ENCODE measurements at regions not wholly inside any gene's neighbourhood (a gene's known extent, or its start where the extent isn't known, plus 50 kb on each side); places are given as distances from the start of the nearest gene placed in this dataset.
"Not testable (repeated sequence)": the region's sequence is repeated elsewhere in the genome, so short reads cannot be mapped to it uniquely, and the experiment has no call there.

DNA sequence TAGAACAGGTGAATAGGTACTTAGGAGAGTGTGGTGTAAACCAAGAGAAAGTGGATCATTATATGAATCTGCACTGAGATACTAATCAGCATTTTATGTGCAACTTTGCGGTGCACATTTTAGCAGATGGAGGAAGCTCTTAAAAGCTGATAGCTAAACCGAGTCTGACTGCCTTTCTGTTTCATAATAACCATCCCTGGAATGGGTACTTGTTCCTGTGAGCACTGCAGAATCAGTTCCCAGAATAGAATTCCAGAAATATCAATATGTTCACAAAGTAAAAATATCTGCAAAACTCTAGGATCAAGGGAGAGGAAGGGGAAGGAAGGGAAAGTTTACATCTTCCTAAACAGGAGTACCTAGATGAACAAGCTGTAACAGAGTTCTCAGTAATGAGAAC, 432.2 kb upstream of the HNRNPA3 start:
- no peak for DNase-seq

DNA sequence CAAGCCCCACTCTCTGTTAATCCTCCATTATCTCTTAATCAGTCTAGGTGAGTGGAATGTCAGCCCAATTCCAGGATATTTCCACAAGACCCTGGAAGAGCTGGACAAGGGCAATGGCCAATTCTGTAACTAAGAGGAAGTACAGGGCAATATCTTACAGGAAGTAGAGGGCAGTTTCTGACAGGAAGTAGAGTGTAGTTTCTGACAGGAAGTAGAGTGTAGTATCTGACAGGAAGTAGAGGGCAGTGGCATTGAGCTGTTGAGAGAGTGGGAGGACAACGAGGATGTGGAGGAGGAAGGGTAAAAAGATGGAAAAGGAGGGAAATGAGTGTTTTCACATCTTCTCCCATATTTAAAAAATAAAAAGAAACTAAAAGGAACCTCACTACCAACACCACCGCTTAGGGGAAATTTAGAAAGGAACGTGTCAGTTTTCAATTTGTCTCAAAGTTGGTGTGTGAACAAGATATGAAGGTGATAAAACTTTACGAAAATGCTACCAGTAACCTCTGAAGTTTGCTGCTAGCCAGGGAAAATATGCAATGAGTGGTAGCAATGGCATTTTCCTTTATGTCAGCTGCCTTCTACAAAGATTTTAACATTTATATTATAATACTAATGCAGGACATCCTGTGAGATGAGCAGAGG, 430.9 kb upstream of the HNRNPA3 start:
- peak in 1 of 2 donors; percentile 1 for DNase-seq

DNA sequence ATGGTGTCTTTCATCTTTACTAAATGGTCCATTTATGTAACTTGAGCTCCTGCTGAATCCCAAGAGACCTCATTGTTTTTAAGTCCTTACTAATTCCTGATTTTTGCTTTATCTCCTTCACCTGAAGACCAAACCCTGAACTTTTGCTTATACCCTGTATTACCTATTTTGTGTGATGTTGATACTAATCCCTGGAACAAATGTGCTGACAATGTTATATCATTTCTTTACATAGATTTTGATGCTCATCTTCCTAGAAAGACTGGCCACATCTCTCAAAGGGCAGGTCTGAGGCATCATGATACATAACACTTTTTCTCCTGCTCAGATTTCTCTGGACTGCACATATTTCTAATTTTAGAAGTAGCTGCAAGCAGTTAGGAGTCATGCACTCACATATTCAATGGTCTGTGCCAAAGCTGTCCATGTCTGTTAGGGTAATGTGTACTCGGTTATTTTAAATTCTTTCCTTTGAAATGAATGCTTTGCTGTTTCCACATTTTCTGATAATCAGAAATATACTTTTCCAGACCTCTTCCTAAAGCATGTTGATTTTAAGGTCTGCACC, 427.9 kb upstream of the HNRNPA3 start:
- no peak for DNase-seq

DNA sequence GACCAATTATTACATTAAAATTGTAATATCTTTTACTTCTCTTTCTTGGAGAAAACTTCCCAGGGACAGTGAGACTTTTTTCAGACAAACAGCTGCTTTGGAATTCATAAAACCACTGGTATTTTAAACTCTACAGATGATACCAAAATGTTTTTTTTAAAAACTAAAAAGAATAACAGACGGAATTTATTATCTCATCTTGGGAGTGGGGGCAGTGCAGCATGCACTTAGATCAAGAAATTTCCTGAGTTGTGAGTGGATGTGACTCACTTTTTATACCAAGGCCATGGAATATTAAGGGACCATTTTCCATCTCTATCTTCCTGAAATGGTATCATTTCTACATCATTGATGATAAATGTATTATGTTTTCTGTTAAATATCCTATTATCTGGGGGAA, 422.8 kb upstream of the HNRNPA3 start:
- no peak for DNase-seq

DNA sequence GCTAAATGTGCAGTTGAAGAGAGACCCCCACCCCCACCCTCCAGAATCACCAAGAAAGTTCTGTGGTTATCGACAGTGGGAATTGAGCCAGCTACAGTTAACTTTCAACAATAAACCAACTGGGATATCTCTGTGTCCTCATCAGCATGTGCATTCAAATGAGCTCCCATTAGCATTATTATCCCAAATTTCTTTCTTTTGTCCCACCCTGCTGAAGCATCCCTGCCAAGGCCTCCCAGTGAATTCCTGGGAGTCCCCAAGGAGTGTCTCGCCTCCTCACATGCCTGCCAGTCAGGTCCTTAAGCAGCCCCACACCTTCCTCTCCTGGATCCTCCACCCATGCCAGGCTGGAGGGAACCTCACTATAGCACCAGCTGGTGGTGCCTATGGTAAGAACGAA, 422.1 kb upstream of the HNRNPA3 start:
- DNase-seq = no peak

DNA sequence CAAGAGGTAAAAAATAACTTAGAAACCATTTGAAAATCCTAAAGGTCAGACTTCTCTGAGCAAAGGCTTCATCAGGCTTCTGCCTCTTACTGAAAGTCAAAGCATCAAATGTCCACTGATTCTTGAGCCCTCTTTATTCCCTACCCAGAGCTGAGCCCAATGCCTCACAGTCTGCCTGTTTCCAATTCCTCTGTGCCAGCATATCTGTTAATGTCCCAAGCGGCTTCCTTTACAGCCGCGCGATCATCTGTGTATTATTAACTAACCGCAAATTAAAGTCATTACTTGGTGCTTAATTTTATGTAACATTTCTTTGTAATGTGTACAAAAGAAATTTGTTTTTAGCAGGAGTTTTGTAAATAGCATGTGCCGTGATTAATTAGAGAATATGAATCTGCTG, 418.8 kb upstream of the HNRNPA3 start:
- no peak for DNase-seq

DNA sequence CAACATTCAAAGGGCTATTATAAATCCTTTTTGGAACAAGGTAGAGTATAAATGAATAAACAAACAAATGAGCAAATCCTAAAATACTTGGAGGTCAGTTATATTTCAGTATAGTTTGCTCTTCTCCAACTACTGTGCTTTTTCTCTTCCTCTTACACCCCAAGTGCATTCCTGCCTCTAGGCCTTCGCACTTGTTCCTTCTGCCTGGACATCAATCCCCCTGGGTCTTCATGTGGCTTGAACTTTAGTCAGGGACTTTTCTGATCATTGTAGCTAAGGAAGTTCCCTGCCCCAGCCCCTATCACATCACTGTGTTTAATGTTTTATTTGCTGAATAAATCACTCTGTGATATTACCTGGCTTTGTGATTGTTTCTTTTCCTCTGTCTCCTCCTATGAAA, 418.2 kb upstream of the HNRNPA3 start:
- no peak for DNase-seq

DNA sequence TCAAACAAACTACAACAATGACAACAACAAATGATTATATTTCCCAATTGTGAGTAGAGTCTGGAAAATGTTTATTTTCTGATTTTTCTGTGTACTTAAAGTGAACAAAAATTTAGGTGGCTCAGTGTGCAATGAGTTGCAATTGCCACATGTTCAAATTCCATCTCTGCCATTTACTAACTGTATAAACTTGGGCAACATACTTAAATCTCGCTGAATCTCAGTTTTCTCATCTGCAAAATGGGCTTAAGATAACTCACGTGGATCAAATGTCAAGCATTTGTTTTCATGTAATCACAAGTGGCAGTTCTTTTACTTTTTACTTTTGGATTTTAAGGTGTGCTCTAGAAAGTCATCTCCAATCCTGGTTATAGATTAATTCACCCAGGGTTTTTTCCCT, 416.8 kb upstream of the HNRNPA3 start:
- DNase-seq = no peak

DNA sequence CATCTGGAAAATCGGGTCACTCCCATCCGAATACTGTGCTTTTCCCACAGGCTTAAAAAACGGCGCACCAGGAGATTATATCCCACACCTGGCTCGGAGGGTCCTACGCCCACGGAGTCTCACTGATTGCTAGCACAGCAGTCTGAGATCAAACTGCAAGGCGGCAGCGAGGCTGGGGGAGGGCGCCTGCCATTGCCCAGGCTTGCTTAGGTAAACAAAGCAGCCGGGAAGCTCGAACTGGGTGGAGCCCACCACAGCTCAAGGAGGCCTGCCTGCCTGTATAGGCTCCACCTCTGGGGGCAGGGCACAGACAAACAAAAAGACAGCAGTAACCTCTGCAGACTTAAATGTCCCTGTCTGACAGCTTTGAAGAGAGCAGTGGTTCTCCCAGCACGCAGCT, 415.9 kb upstream of the HNRNPA3 start:
- DNase-seq = not testable (repeated sequence)

DNA sequence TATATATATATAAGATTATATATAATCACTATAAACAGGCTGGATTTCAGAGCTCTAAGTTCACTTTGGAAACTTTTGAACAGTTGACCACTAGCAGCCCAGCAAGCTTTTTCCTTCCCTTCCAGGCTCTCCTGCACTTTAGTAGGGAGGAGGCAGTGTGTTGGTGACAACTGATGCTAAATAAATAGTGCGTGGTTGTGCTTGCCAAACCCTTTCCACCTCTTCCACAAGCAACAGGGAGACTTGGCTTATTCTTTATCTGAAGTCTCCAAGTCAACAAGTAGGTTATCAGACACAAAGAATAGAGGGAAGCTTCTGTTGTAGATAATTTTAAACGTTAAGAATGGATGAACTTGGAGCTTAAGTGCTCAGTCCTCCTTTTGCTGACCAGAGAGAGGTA, 408.2 kb upstream of the HNRNPA3 start:
- no peak for DNase-seq

DNA sequence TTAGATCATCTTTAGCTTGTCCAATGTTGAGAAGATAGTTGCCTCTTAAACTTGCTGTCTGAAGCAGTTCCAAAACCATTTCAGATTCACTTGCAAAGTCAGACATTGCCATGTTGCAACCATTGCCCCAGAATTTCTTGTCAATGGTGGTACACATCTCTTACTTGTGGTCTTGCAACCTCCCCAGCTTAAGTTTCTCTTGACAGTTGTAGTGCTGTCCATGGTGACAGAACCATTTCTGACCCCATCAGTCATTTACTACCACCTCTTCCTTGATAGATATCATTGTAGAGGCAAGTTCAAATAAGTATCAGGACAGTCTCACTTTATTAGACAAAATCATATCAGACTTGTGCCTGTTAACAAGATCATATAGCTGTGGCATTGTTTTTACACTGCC, 407.2 kb upstream of the HNRNPA3 start:
- DNase-seq = no peak

DNA sequence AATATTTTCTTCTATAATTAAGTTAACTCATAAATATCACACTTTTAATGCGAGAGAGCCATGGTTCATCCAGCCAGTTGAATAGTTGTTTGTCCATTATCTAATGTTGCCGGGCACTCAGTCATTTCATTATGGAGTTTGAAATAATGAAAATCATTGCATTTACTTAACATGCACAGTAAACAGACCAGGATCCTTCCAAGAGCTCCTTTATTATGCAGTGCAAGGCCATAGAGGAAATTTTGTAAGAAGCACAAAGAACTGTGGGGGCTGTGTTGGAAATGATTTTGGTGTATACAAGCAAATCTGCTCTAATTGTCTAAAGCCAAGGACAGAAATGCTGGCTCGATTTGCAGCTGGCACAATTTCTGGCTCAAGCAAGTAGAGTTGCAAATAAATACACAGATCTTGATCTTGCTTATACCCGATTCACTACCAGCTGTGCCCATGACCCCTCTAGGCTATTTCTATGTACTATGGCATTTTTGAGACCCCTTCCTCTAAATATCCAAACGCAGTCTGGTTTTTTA, 400.3 kb upstream of the HNRNPA3 start:
- DNase-seq = no peak

DNA sequence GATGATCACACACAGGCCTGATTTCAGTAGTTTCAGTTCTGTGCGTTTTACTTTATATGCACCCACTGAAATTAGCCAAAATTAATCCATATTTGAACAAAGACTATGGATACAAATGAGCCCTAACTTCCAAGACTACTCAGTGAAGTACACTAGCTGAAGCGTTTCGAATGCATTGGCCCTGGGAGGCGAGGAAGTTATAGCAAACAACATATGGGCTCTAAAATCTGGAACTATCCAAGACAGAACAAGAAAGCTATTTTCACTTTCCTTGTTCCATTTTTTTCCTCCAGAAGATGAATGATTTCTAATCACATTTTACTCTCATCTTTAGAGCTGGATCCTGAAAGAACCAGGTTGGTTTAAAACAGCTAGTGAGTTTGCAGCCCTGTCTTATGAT, 399.4 kb upstream of the HNRNPA3 start:
- DNase-seq = no peak

DNA sequence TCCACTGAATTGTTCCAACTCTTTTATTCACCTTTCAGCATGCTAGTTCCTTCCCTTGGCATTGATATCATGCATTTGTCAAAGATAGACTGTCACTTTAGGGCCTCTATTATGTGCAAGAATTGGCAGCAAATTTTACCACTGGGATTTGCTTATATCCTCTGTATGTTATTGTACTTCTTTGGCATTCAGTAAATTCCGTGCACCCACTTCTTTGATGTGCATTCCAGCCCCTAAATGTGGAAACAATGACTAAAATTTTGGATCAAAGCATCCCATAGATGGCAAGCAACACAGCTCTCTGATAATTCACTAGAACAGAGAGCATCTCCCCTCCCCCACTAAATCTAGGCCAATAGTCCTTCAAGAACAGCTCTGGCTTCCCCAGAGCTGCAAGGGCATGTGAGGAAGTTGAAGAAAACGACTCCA, 399.0 kb upstream of the HNRNPA3 start:
- DNase-seq = no peak

DNA sequence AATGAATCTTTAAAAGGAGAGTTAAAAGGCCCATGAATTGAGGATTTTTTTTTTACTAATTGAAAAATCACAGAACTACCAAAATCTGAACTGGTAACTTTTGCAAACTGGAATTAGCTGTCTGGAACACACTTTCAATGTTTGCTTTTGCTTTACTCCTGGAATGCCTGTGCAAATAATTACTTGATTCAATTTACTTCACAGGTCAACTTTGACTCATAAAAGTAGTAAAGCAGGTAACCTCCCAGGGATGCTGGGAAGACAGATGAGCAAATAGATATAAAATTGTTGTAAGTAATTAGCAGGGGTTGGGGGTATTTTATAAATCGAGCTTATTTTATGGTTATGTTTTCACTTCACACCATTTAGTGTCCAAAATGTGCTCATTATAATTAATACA, 398.3 kb upstream of the HNRNPA3 start:
- no peak for DNase-seq

DNA sequence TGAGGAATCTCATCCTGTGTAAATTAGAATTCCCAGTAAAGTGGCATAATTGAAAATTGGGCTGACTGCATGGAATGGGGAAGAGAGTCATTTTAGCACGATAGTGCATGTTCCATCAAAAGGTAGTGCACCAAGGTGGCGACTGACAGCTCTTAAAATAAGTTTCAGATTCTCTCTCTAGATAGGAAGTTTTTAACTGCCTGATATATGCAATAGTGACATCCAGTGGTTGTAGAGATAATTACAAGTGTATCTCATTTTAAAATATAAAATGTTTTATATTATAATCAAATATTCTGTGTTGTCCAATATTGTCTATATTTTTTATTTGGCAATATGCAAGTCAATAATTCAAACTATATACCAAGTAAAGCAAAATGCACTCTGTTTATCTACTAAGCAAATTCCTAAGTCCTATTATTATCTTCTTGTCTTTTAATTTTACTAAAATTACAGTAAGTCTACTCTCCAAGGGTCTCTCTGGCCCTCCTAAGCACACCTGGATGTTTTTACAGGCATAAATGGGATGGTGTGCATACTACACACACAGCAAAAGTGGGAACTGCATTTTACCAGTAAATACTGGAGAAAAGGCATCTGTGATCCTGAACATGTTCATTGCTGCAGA, 397.7 kb upstream of the HNRNPA3 start:
- DNase-seq = peak in 1 of 2 donors; percentile 36

DNA sequence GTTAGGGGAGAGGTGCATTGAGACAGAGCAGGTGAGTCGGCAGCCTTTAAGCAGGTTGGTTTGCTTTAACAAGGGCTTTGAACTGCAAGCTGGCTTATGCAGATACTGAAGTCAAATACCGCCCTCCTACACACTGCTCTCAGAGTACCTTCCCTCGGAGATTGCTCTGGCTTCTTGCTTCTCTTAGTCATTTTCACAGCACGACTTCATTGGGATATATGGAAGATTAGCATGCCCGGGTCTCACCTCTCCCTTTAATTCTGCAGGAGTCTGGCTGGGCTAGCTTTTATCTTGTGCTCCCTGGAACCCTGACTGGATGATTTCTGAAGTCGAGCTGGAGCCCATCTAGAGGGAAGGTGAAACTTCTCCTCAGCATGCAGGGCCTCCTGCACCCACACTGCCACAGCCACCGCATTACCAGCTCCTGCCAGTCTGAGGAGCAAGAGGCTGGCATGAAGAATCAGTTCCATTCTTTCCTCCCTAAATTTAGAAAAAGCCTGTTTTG, 395.5 kb upstream of the HNRNPA3 start:
- no peak for DNase-seq

DNA sequence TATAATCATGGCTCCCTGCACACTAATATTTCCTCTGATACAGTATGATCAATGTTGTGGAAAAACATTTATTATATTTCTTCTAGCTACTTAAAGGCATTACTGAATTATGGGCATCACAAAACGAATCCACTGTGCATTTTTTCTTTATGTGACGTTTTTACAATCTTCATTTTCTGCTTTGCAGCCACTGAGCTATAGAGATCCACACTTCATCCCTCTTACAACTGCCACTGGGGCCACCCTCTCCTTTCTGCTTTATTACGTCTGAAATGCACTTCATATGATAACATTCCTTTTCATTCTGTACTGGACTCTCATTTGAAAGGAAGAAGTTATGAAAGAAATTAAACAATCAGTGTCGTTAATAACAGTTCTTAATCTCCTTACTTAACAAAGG, 394.5 kb upstream of the HNRNPA3 start:
- no peak for DNase-seq

DNA sequence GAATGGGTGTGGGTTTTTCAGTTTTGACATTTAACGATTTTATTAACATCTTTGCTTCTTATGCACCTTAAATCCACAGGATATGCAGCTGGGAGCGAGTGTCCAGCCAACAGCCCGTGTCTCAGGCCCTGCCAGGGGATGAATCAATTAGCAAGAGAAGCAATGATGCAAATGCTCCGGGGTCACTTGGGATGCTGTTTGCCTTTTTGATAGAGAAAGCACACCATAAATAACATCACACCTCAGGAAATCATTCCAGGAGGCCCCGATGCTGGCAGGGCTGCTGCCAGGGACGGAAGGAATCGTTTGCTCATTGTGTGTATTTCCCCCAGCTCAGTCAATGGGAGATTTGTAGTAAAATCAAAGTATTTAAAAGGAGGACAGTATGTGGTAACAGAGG, 394.0 kb upstream of the HNRNPA3 start:
- DNase-seq = no peak

DNA sequence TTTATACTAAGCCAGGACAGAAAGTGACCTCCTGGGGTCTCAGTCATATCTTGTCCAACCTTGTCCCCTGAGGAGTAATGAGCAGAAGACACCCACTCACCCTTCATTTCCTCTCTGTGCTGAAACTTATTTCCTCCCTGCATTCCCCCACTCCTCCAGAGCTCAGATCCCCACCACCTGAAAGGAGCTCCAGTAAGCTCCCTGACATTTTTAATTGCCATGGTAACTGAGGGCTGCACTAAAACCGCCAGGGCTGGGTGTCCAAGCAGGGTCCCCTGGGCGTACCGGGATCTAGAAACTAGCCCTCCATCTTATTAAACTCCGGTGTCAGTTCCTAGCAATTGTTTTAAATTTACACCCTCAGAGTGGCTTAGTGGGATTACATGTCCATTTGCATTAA, 393.3 kb upstream of the HNRNPA3 start:
- DNase-seq = no peak

DNA sequence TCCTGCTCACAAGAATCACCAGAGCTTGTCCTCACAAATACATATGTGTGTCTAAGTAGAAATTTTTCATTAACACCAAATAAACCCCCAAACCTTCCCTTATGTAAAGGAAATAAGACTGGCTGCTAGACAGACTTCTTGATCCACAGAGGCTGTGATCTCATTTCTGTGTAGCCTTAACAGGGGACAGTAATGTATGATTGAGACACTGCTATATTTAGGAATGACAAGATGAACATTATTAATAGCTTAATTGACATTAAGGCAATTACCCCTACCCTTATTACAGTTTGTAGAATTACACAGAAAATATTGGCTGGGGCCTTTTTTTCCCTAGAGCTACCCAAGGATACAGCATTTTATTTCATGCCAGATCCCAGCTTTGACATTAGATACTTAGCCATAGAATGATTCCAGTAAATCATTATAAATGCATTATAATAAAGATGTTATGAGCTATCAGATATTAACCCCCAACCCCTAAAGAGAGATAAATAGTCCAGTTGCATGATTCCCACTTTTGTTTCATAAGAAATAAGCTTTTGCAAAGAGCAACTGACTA, 392.1 kb upstream of the HNRNPA3 start:
- no peak for DNase-seq

DNA sequence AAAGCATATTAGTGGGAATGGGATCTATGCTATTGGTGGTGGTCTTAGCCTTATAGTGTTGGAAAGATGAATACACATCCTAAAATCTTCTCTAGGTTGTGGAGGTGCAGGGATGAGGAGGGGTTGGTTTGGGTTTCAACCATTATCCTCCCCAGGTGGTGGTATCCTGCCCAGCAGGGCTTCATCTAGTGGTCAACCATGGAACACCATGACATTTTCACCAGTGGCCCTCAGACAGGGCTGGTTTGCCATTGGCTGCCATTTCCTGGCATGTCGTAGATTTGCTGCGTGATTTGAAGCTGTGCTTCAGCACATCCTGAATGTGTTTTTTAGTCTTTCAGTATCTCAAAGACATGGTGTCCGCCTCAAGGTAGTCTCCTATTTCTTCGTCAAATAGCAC, 391.2 kb upstream of the HNRNPA3 start:
- DNase-seq = no peak

DNA sequence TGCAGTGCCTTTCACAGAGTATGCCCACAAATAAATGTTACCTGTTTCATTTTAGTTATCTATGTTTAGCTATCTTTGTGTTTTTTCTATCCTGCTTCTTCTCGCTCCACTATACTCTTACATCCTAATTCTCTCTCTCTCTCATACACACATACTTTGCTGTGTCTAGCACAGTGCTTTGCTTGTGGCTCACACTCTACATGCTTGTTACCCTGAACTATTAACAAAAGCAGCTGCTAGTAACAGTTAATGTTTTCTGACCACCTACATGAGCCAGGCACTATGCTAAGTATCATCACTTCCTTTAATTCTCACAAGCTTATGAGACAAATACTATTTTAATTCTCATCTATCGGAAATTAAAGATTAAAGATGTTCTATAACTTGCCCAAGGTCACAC, 390.5 kb upstream of the HNRNPA3 start:
- no peak for DNase-seq

DNA sequence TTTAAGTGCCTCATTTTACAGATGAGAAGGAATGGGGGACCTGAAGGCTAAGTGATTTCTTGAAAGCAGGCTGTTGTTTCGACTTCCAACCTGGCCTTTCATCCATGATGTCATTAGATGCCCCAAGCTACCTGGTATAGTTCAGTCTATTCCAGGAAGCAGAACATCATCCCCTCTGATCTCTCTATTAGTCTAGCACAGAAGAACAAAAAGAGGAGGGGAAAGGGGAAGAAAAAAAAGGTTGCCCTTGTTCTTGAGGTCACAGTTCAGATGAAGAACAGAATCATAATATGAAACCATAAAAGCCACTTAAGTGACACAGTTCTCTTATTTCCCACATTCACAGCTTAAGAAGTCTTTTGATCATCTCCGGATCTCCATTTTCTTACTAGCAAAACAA, 386.2 kb upstream of the HNRNPA3 start:
- DNase-seq = peak; percentile 43 to 45

Measured in CD4-positive, alpha-beta T cell treated with Interleukin-1 beta for 1 hour (primary cell).